ENCODE measurements at regions not wholly inside any gene's neighbourhood (a gene's known extent, or its start where the extent isn't known, plus 50 kb on each side); places are given as distances from the start of the nearest gene placed in this dataset.

GRCh38 chr7:116101704-116102103 is 71.1 kb upstream of the TFEC start:
- Histone ChIP-seq H3K9ac (ENCODE audit: insufficient read depth, low read depth, low read length) (no peak overlapping the region), H4K20me1 (ENCODE audit: insufficient read depth, low read length) (no peaks in the 10 kb centered on the region), H3K4me1 (ENCODE audit: insufficient read depth, low read length) (0 out of 2 replicates have a peak, but pooled peaks cover 6% of the 10 kb centered on the region), H3K4me3 (replicated peaks in 1 of 3; ENCODE audit: insufficient read depth in 1 of 3, low read depth in 2 of 3, low read length in 3 of 3) (no peak overlapping the region), H3K9me3 (ENCODE audit: low read length) (no peaks in the 10 kb centered on the region), H3K79me2 (ENCODE audit: insufficient read depth, low read length) (no peaks in the 10 kb centered on the region), H3K27me3 (ENCODE audit: control insufficient read depth in 1 of 2, insufficient read depth in 2 of 2, low read length in 2 of 2) (no peaks in the 10 kb centered on the region; a peak in 1 of 5 replicates), H2AFZ (ENCODE audit: low read length) (no peak overlapping the region), H3K36me3 (replicated peaks in 1 of 2; ENCODE audit: control insufficient read depth in 1 of 2, insufficient read depth in 2 of 2, low read length in 2 of 2) (no peaks in the 10 kb centered on the region), H3K27ac (ENCODE audit: extremely low read length, insufficient read depth, low read length) (no peak overlapping the region), H3K4me2 (ENCODE audit: low read depth, low read length) (no peak overlapping the region)
- DNase-seq (ENCODE audit: low spot score) (no peak), ATAC-seq (no peak), FAIRE-seq (no peak)
- in situ Hi-C loops (cut with HindIII; ENCODE audit: extremely low pct_ligation_motif_present, low pct_unique_long_range_greater_than_20kb), result no loop called here
- 2% methylated on average over 2 of the region's 2 CpGs for whole genome bisulfite sequencing (ENCODE audit: low lambda C conversion rate)
- POLR2A ChIA-PET, result no interaction called here
- BruUV-seq (replicated peaks), result no TSS peak
- CTCF ChIA-PET (ENCODE audit: low intra/inter-chr PET ratio, low total read pairs), result no interaction called here
- intact Hi-C loops (cut with micrococcal nuclease; ENCODE audit: unreplicated experiment), result no loop called here
- TF ChIP-seq ZNF3 (CRISPR knock-in tag; IDR thresholded peaks at IDR 0.05) (no peak), ZNF839 (CRISPR knock-in tag; IDR thresholded peaks at IDR 0.05; ENCODE audit: borderline replicate concordance) (no peak), AGO1 (IDR thresholded peaks at IDR 0.05; ENCODE audit: low read depth, low read length, poor library complexity, severe bottlenecking) (no peak), RBFOX2 (IDR thresholded peaks at IDR 0.05; ENCODE audit: low read depth, low read length) (no peak), RERE (CRISPR knock-in tag; IDR thresholded peaks at IDR 0.05; ENCODE audit: low read depth) (no peak), HOXA3 (CRISPR knock-in tag; IDR thresholded peaks at IDR 0.05) (no peak), HMGXB3 (CRISPR knock-in tag; IDR thresholded peaks at IDR 0.05; ENCODE audit: borderline replicate concordance) (no peak), ZBTB21 (CRISPR knock-in tag; IDR thresholded peaks at IDR 0.05) (no peak), LRRFIP1 (CRISPR knock-in tag; conservative IDR thresholded peaks at IDR 0.05) (no peak), ZNF720 (CRISPR knock-in tag; IDR thresholded peaks at IDR 0.05) (no peak), IKZF1 (IDR thresholded peaks at IDR 0.05) (no peak), CEBPB (IDR thresholded peaks at IDR 0.05; ENCODE audit: borderline replicate concordance, low read depth, low read length) (no peak), EZH2 (conservative IDR thresholded peaks at IDR 0.05; ENCODE audit: low read depth, low read length) (no peak), ZNF749 (CRISPR knock-in tag; IDR thresholded peaks at IDR 0.05; ENCODE audit: borderline replicate concordance) (no peak)
